HG03378 (cell line): ENCODE measurements at regions not wholly inside any gene's neighbourhood (a gene's known extent, or its start where the extent isn't known, plus 50 kb on each side); places are given as distances from the start of the nearest gene placed in this dataset.

Source experiments
- ATAC-seq: cut with Tn5 transposase; IDR thresholded peaks from one replicate; pipeline ENCODE4 v1.9.1; 2021; ENCODE audit warnings: mild to moderate bottlenecking, moderate library complexity; ENCODE audit not compliant: unreplicated experiment

- no peak for ATAC-seq
Observed at GRCh38 chr13:108525827-108526226, 103.6 kb upstream of the MYO16 start.

GRCh38 chr13:108526286-108526685 is 103.1 kb upstream of the MYO16 start:
- no peak for ATAC-seq

- ATAC-seq = no peak
Observed at GRCh38 chr13:108527844-108528243, 101.6 kb upstream of the MYO16 start.

- no peak for ATAC-seq
Observed at GRCh38 chr13:108528303-108528702, 101.1 kb upstream of the MYO16 start.

GRCh38 chr13:108533842-108534241 is 95.6 kb upstream of the MYO16 start:
- ATAC-seq = no peak

GRCh38 chr13:108534728-108535127 is 94.7 kb upstream of the MYO16 start:
- ATAC-seq = no peak

GRCh38 chr13:108549934-108550333 is 79.5 kb upstream of the MYO16 start:
- ATAC-seq = no peak

GRCh38 chr13:108551674-108552073 is 77.7 kb upstream of the MYO16 start:
- ATAC-seq = no peak

GRCh38 chr13:108558489-108558888 is 70.9 kb upstream of the MYO16 start:
- no peak for ATAC-seq

GRCh38 chr13:108560093-108560492 is 69.3 kb upstream of the MYO16 start:
- ATAC-seq = no peak

- no peak for ATAC-seq
Observed at GRCh38 chr13:108561149-108561548, 68.3 kb upstream of the MYO16 start.

- no peak for ATAC-seq
Observed at GRCh38 chr13:108566413-108567170, 62.8 kb upstream of the MYO16 start.

- ATAC-seq = no peak
Observed at GRCh38 chr13:108572782-108573211, 56.6 kb upstream of the MYO16 start.

- ATAC-seq = no peak
Observed at GRCh38 chr13:108573455-108573854, 56.0 kb upstream of the MYO16 start.

GRCh38 chr13:108574856-108575255 is 54.6 kb upstream of the MYO16 start:
- ATAC-seq = no peak

- no peak for ATAC-seq
Observed at GRCh38 chr13:108575430-108575829, 54.0 kb upstream of the MYO16 start.
